Stimulated activated CD8-positive, alpha-beta memory T cell treated with anti-CD3 and anti-CD28 coated beads, Interleukin-2, amount 100 ng/mL, for 1 hour (primary cell): ENCODE measurements at regions not wholly inside any gene's neighbourhood (a gene's known extent, or its start where the extent isn't known, plus 50 kb on each side); places are given as distances from the start of the nearest gene placed in this dataset.

Experiments used
- DNase-seq, 2 donors: peaks; one replicate each; pipeline ENCODE4 v3.0.0-alpha.2; 2020; ENCODE audit warnings: low read depth in 2 of 2

DNA sequence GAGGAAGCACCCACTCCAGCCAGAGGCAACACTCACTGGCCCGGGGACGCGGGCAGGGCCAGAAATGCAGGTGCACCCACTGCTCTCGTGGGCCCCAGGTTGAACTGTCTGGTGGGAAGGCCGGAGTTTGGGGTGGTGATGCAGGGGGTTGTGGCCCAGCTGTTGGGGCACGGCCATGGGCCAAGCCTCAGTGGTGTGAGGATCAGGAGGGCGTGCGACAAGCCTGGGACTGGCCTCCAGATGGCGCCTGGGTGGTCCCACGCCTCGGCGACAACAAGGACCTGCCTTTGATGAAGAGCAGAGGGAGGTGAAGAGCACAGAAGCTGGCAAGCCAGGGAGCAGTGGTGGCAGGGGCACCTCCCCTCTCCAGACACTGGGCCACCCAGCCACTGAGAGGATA lies 240.8 kb downstream of the BRD1 start:
- no peak for DNase-seq

DNA sequence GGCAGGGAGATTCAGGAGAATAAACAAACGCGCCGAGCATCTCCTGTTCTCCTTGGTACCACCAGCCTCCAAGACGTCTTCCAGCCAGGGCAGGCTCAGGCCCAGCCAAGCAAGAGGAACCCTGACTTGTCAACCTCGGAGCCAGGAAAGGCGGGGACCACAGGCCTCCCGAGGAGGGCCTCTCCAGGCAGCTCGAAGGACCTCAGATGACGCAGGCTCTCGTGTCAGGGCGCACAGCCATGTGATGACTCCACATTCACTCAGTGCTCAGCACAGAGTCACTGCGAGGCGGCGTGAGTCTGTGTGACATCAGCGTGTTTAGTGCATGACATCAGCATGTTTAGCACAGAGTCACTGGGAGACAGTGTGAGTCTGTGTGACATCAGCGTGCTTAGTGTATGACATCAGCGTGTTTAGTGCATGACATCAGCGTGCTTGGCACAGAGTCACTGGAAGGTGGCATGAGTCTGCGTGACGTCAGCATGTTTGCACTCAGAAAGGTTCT lies 241.4 kb downstream of the BRD1 start:
- DNase-seq = no peak

DNA sequence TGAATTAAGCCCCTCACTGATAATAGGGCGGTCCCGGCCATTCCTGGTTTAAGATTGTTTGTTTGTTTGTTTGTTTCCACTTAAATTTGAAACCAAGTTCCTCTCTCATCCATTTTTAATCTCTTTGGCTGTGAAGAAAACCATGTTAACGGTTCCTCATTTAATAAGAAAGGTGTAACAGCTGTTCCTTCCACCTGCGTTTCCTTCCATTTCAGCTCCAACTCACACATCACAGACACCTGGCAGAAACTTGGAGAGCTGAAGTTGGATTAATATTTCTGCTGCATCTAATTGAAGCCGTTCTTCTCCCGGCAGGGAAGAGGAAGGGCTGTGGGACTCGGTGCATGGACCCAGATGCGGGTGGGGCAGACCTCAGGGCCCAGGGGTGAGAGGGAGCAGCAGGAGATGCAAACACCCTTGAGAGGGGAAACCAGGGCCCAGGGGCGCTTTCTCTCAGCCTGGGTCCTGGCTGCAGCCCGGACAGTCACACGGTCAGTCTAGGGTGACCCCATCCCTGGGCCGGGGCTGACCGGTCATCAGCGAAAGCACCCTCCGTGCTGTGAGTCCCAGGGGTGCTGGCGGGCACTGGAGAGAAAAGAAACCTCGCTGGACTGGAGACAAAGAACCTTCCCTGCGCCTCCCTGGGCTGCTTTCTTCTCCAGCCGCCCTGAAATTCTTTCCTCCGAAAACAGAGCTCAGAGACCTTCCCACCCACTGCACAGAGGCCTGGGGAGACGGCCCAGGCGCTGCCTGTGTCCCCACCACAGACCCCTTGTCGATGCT lies 242.0 kb downstream of the BRD1 start:
- DNase-seq = no peak

DNA sequence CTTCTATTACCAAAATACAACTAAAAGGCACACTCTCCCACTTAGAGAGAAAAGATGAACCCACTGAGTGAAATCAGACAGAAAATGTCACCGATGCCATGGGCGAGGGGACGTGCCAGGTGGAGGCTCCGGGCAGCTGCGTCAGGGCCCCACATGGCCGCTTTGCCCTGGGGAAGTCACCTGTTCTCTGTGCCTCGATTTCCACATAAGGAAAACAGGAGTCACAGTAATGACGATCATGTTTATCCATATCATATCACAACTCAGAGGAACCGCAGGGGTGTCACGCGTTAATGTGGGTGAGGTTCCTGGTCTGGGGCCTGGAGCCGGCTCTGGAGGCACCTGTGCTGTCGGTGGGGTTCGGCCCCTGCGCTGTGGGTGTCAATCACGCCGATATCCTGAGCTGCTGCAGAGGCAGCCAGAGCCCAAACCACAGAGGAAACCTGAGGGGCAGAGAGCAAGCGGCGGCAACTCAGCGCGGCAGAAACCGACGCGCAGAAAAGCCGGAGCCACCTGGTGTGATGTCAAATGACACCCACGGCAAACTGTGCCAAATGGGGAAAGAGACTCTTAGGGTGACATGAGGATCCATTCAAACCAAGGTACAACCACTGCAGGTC lies 243.7 kb downstream of the BRD1 start:
- DNase-seq = no peak

DNA sequence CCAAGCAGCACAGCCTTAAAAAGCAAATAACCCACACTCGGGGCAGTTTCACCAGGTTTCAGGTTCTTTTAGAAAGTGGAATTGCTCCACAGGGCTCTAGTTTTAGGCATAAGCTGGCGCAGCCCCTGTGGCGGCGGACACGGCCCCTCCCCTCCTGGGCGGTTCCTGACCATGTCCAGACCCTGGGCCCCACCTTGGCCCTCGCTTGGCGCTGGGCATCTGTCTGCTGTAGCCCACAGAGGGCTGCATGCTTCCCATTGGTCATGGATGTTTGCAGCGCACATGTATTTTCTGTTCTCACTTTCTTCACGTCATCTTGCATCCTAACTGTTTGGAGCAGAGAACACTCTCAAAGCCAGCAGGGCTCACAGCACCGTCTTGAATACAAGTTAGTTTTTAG lies 244.3 kb downstream of the BRD1 start:
- DNase-seq = no peak

DNA sequence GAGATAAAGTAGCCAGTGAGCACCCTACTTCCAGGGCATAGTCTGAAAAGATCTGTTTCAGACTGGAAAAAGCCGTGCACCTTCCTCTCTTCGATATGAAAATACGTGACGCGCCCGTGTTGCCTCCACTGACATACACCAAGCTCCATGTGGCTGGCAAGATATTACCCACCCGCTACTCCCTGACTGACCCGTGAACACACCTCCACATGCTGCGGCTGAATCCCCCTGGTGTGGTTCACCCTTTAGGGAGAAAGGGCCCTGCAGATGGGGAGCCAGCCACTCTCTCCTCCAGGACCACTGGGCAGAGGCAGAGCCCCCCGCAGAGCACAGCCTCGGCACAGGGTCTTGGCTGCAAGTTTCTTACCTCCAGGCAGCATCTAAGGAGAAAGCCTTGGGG lies 245.0 kb downstream of the BRD1 start:
- DNase-seq = no peak

DNA sequence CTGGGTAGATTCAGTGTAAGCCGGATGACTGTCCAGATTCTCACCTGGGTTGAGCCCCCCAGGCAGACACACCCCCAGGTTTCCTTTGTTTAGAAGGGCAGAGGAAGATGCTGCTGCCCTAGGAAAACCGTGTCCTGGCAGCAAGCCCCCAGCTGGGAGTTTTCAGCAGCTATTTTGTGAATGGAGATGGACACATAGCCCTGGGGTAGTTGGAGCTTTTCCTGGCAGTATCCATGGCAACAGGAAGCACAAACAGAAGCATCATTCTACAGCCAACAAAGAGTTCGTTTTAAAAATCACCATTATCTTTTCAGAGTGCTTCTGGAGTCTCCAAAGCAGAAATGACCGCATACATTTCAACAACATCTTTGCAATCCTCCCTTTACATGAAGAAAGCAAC lies 245.5 kb downstream of the BRD1 start:
- no peak for DNase-seq

DNA sequence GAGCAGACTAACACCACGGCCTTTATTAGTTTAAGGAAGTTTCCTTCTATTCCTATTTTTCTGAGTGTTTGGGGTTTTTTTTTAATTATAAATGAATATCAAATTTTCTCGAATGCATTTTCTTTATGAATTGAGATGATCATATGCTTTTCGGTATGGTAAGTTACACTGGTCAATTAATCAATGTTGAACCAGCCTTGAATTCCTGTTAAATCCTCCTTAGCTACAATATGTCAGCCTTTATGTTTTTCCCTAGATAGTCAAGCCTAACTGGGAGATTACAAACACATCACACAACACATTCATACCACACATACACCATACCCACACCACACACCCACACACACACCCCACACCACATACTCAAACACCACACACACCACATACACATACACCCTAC lies 247.6 kb downstream of the BRD1 start:
- DNase-seq = no peak

DNA sequence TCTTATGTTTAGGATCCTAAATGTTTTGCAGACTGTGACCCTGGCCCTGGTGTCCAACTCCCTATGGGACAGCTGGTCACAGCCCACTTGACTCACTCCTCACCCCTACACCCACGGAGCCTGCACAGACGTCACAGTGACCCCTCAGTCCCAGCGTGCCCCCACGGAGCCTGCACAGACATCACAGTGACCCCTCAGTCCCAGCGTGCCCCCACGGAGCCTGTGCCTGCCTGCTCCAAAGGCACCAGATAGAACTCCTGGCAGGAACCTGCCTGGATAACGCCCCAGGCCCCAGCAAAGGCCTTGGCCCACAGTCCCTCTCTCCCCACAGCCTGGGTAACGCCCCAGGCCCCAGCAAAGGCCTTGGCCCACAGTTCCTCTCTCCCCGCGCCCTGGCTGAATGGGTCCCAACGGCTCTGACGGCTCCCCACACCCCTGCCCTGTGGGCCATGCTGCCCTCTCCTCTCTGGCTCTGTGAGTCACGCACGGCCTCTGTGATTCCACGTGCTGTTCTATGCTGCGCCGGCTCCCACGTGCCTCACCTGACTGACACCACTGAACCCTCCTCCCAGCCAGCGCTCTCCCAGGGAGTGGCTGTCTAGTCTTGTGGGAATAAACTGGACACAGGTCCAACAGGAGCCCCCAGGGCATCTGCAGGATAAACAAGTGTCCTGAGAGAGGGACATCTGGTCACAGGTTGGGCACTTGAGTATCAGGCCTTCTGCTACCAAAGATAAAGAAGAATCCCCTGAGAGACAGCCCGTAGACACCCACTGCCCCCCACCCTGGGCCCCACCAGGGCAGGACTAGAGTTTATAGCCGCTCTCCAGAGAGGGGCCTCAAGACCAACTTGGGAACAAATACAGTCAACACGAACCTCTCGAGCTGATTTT lies 250.3 kb downstream of the BRD1 start:
- no peak for DNase-seq

DNA sequence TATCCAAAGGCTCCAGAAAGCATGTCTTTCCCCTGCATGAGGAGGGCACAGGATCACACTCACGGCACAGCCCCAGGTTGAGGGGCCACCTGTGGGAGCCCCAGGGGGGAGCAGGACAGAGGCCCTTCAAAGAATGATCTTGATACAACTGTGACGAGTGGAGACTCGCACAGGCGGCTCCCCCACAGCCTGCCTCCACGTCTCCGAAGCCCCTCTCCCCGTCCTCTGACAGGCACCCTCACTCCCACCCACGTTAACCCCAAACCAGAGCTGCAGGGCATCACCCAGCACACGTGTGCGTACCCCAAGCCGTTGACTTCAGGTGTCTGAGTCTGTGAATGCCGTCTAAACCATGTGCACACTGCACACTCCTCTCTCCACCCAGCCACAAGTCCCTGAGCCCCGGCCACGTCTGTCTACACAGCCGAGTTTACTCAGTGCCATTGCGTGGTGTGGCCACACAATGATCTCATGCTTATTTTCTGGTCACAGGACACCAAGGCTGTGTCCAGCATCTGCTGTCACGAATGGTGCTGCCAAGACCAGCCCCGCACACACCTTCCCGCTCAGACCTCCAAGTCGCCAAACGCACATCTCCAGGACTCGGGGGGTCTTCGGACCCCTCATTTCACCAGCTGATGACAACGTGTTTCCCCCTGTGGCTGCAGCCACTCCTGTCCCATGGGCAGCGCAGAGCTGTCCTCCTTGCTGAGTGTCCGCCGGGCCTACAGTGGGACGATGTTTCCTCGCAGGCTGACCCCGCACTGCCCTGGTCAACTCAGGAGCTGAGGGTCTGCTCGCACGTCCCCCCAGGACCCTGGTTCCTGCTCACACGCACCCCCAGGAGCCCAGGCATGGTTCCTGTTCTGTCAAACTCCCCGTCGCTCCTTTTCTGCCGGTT lies 251.2 kb downstream of the BRD1 start:
- no peak for DNase-seq

DNA sequence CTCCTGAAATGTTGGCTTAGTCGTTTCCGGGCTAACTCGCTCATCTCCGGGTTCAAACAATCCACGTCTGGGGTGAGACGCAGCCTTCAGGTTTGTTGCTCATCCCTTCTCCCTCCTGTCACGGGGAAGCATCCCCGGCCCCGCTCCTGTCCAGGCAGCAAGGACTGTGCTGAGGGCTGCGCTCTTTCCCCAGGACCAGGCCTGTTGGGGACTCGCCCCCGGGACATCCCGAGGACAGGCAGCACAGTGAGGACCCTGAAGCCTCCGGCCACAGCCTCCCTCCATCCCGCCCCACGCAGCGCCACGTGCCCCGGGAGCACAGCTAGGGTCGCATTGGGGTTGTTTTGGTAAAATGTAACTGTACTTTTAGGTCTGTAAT lies 252.0 kb downstream of the BRD1 start:
- no peak for DNase-seq

DNA sequence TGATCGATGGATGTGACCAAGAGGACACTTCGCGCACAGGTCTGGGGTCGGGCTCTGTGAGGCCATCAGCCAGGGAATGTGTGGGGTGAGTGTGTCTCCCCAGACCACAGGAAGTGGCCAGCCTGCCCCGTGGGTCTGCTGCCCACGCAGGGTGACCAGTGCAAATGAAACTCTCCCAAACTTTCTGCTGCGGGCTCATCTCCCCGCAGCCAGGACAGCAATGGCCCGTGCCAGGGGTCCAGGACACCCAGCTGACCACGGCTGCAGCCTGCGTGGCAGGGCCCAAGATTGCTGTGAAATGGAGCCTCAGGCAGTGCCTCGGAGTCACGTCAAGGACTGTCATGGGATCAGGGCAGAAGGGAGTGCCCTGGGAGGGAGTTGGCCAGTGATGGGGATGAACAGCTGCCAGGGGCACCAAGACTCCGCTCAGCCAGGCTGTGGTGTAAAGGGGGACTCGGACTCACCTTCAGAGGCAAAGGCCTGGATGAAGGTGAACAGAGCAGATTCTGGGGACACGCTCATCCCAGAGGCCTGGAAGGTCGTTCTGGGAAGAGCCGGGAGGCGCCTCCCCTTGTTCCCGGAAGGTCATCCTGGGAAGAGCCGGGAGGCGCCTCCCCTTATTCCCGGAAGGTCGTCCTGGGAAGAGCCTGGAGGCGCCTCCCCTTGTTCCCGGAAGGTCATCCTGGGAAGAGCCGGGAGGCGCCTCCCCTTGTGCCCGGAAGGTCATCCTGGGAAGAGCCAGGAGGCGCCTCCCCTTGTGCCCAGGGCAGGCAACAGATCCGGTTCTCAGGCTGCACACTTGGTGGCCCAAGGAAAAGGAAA lies 252.6 kb downstream of the BRD1 start:
- DNase-seq = no peak

DNA sequence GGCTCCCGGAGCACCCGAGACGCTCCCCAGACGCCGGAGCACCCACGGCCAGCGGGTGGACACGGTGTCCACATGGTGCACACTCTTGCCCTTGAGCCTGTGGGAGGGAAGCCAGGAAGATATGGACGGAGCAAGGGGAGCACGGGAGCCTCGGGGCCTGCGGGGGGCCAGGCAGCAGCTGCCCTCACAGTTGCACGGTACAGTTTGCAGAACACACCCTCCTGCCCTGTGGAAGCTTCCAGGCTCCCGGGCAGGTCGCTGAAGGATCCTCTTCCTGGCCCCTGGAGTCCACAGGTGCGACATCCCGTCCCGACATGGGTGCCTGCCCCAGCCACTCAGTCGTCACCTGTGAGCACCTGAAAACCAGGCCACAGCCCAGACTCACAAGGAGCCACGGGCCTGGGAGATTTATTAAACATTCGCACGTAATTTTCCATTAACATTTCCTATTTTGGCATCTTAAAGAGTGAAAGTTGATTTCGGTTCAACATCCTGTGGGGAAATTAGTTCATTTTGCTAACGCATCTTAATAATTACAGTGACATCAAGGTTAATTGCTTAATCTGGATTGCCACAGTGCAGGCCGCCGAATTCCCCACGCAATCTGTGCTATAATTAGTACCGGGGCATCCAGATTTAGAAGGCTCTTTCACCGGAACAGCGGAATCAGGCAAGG lies 253.3 kb downstream of the BRD1 start:
- no peak for DNase-seq

DNA sequence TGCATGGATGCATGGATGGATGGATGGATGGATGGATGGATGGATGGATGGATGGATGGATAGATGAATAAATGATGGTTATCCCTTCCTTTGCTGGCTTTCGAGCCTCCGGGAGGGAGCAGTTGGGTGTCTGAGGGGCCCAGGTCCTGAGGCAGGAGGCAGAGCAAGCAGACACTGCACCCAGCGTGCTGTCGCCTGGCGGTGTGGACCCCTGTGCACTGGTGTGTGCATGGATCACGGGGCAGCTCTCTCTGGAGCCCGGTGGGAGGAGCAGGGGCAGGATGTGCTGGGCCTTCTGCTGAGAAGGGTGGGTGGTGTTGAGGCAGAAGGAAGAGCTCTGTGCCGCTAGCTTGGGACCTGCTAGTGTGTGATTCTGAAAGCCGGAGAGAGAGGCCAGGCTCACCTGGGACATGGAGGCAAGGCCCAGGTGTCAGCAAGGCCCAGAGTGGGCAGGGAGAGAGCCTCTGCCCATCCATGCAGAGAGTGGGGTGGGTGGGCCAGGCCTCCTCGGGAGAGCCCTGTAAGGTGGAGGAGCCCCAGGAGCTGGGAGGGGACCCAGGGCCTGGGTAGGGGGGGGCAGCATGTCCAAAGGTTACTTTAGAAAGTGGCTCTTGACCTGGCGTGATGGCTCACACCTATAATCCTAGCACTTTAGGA lies 254.4 kb downstream of the BRD1 start:
- DNase-seq = no peak

DNA sequence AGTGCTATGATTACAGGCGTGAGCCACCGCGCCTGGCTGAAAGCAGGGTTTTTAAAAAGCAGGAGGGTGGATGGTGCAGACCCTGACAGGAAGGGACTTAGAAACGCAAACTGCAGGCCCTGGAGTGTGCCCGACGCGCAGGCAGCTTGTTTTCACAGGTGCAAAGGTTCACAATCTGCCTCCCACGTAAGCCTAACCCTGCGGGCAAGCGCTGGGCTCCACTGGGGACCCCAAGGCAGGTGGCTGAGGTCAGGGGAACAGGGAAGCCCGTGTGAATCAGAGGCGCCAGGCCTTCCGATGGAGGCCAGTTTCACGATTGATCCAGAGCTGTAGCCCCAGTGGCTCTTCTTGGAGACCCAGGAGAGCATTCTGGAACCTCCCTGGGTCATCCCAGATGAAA lies 256.3 kb downstream of the BRD1 start:
- DNase-seq = no peak

DNA sequence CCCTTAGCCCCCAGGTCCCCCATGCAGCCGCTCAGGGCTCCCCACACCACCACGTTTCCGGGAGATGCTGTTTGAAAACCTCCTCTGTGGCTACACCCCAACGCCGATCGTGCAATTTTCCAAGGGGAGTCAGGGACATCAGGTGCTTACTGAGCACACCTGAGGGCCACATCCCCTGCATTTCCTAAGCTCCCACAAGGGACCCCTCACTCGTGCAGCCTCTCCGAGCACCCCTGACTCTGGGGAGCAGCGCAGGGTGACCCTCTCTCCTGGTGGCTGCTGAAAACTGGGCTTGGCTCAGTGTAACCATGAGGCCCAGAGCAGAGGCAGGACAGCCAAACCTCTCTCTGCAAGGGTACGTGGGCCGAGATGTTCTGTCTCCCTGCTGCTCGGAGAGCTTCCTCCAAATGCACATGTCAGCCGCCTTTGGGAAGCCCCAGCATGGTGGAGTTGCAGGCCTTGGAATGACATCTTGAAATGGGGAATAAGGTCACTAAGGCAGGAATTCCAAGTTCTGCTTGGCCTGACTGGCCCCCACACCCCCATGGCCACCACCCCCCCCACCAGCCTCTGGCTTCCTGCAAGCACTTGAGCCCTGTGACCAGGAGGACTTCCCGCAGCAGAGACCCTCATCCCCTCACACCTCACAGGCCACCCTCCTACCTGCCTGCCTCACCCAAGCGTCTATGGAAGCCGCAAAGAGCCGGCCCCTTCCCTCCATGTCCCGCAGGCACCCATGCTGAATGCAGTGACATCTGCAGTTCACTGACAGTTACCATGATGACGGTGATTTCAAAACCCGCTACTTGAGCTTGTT lies 257.4 kb downstream of the BRD1 start:
- DNase-seq = no peak

DNA sequence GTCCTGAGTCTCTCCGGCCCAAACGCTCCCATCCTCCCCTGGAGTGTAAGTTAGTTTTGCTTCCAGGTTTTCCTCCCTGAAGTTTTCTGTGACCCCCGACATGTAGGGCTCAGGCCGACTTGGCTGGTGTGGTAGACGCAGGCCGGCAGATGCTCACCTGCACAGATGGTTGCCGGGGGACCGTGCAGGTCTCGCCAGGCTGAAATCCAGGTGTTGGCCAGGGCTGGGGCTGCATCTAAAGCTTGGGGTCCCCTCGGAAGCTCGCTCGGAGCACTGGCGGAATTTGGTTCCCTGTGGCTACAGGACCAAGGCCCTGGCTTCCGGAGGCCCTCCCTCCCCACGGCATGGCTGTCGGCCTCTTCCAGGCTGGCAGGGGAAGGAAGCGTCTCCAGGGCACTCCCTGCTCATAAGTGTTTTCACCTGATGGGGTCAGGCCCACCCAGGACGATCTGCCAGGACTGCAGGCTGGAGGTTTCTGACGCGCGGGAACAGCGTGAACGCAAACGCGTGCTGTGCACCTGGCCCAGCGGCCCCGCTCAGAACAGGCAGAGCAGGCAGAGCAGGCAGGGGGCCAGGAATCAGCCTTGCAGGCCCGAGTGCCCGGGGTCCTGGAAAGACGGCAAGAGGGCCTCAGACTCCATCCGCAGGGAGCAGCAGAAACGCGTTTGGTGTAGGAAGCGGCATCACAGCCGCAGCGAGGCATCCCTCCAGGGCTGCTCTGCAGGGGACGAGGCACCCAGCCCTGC lies 258.2 kb downstream of the BRD1 start:
- no peak for DNase-seq

DNA sequence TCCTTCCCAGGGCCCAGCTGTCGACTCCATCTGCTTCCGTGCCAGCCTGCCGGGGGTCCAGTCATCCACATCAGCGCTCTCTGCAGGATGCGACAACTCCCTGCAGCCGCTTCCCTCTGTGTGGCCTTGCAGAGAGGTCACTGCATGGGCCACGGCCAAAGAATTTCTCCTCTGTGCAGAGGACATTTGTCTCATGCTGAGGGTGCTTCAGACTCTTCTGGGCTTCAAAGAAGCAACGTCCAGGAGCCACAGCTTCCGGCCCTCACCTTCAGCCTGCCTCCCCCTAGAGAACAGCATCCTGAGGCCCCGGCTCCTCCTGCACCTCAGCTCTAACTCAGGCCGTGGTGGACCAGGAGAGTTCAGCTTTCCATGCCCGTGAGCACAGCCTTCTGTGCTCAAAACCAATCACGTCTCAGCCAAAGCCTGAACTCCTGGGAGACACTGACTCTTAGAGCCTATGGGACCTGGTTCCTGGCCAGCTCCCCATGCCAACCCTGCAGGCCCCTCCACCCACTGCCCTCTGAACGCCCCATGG lies 258.9 kb downstream of the BRD1 start:
- no peak for DNase-seq
